GM18517 (cell line): ENCODE measurements at regions not wholly inside any gene's neighbourhood (a gene's known extent, or its start where the extent isn't known, plus 50 kb on each side); places are given as distances from the start of the nearest gene placed in this dataset.

ENCODE experiments used
- ATAC-seq: cut with Tn5 transposase; IDR thresholded peaks from one replicate; pipeline ENCODE4 v1.9.1; 2021; ENCODE audit warnings: mild to moderate bottlenecking, moderate library complexity; ENCODE audit not compliant: unreplicated experiment

DNA sequence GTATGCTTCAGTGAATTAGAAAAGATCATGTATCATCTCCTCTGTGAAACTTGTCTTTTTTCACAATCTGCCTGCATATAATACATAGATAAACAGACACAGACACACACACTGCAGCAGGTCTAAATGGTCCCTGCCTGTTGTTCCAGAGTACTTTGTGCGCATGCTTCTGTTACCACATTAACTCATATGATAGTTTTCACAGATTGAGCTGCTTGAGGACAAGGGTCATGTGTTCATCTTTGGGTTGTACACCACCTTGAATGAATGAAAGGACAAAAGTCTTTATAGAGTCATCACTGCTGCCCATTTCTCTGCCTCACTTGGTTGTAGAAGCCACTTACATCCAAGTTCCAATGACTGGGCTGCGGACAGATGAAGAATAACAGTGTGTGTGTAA is 72.7 kb upstream of the GLS start:
- no peak for ATAC-seq

DNA sequence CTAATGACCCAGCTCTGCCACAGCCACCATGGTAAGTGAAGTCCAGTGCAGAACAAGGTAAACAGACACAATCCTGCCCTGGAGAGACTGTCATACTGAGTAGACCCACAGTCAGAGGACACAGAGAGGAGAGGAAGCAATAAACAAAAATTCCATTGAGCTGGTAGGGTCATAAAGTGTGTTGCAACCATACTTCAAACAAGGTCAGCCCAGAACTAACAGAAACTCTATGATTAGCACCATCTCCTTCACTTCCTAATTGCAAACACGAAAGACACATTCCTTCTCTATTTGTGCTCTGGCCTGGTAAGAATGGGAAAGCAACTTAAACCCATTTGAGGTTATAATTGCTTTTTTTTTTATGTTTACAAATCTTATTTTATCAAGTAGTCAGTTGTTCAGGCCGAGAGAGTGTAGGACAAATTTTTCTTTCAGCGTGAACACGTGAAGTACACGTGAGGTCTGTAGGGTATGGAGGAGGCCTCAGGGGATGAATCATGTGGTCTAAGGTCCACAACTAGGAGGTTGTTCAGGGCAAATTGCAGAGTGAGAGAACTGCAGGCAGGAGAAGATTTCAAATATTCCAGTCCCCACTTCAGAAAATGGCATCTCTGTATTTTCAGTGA is 71.4 kb upstream of the GLS start:
- no peak for ATAC-seq

DNA sequence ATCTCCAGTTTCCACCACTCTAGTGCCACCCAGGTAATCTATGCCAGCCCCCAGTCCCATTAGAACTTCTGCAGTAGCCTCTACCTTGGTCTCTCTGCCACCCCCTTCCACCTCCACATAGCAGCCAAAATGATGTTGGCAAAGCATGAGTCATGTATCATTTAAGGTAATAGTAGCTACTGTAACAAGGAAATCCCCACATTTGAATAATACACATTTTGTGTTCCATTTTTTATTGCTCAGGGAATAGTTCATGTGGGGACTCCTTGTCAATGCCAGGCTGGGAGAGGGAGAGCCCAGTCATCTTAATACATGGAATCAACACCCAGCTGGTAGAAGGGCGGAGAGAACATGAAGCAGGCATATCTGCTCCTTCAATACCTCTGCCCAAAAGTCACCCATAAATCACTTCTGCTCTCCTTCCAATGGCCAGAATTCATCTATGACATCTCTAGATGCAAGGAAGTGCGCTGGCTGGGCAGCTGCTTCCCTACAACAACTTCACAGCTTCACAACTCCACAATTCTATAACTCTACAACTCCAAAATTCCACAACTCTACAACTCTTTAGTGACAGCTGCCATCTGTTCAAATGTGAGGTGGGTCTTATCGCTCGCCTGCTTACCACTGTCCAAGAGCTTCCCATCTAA is 70.6 kb upstream of the GLS start:
- ATAC-seq, result no peak

- no peak for ATAC-seq
Observed at GRCh38 chr2:190810981-190811587, 69.5 kb upstream of the GLS start.

DNA sequence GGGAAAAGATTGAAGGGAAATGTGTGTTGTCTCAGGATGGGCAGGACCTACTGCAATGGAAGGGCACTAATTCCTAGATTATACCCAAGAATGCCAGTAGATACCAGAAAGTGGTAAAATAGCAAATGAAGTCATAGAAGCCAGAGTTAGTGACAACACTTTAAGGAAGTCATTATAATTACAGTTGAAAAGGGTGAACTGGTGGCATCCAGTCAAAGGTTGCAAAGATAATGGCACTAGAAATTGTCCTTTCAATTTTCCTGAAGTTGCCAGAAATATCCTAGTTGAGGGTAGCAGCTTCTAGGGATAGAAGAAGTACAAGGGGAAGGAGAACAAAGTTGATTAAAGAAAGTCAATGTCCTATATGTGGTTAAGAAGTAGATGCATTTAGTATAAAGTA is 68.8 kb upstream of the GLS start:
- ATAC-seq, result no peak

- no peak for ATAC-seq
Observed at GRCh38 chr2:190812506-190813294, 67.9 kb upstream of the GLS start.

DNA sequence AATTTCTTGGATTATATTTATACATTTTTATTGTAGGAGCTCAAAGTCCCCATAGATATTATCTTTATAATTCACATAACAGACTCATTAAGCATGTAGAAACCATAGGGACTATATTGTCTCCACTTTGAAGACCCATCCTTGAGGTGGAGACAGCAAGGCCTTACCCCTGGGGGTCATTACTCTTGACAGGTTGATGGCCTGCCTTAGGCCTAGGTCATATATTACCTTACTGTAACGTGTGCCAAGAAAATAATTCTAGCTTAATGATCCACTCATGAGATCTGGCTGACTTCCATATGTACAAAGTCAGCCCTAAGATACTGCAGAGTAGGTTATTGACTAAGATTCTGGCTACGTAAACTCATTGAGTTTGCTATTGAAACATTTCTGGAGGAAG is 65.4 kb upstream of the GLS start:
- no peak for ATAC-seq

DNA sequence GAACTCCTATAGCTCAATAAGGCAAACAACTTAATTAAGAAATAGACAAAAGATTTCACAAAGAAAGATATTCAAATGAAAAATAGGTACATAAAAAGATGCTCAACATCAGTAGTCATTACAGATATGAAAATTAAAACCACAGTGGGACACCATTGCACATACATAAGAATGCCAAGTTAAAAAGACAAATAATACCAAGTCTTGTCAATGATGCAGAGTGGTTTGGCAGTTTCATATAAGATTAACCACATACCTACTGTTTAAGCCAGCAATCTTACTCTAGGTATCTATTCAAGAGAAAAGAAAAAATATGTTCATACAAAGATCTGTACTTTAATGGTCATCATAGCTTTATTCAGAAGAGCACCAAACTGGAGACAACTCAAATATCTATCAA is 63.5 kb upstream of the GLS start:
- no peak for ATAC-seq

GRCh38 chr2:190819840-190820301 is 60.8 kb upstream of the GLS start:
- ATAC-seq, result no peak

DNA sequence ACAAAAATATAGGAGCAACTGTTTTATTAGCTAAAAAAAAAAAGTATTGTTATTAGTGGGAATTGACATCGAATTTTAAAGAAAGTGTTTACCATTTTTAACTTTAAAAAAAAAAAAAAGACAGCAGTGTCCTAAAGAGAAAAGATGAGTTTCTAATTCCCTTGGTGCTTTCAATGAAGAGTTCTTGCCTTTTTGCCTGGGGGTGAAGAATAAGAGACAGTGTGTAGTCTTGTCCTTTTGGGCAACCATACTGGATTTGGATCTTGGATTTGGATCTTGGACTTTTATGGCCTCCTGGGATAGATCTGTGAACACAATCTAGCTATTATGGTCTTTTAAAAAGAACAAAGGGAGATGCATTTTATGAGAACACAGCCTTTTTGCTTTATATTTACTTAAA is 60.2 kb upstream of the GLS start:
- no peak for ATAC-seq

GRCh38 chr2:190822043-190822442 is 58.6 kb upstream of the GLS start:
- no peak for ATAC-seq

- no peak for ATAC-seq
Observed at GRCh38 chr2:190827720-190828119, 52.9 kb upstream of the GLS start.

- no peak for ATAC-seq
Observed at GRCh38 chr2:190829642-190830041, 51.0 kb upstream of the GLS start.
